Mesendoderm (in vitro differentiated cells): ENCODE measurements at regions not wholly inside any gene's neighbourhood (a gene's known extent, or its start where the extent isn't known, plus 50 kb on each side); places are given as distances from the start of the nearest gene placed in this dataset.
"Not testable (repeated sequence)": the region's sequence is repeated elsewhere in the genome, so short reads cannot be mapped to it uniquely, and the experiment has no call there.

ENCODE experiments used
- DNase-seq: peaks from one replicate; pipeline ENCODE4 v3.0.0; 2013
- H2AK5ac ChIP-seq: 2 replicates; pipeline ENCODE4 v1.6.1; 2013; ENCODE audit warnings: low read length, inconsistent platforms
- H2BK120ac ChIP-seq: 2 replicates; pipeline ENCODE4 v1.6.1; 2013; ENCODE audit warnings: low read depth, mild to moderate bottlenecking, low read length, moderate library complexity, mixed read lengths
- H2BK15ac ChIP-seq: replicated peaks from 2 replicates; pipeline ENCODE4 v1.6.1; 2013; ENCODE audit warnings: low read depth, mild to moderate bottlenecking, moderate library complexity
- H2BK5ac ChIP-seq: 2 replicates; pipeline ENCODE4 v1.6.1; 2013; ENCODE audit warnings: low read length, inconsistent platforms
- H3K18ac ChIP-seq: 2 replicates; pipeline ENCODE4 v1.6.1; 2013; ENCODE audit warnings: mild to moderate bottlenecking, low read length, mixed read lengths
- H3K23ac ChIP-seq: one replicate; pipeline ENCODE4 v1.6.1; 2013; ENCODE audit warnings: low read length
- H3K27ac ChIP-seq: 2 replicates; pipeline ENCODE4 v1.5.1; 2013; ENCODE audit warnings: low read depth, mild to moderate bottlenecking, inconsistent platforms, low read length, moderate library complexity
- H3K27me3 ChIP-seq: 2 replicates; pipeline ENCODE4 v1.6.1; 2013; ENCODE audit warnings: low read length, control low read depth, mild to moderate bottlenecking, inconsistent platforms; ENCODE audit not compliant: insufficient read depth, poor library complexity
- H3K36me3 ChIP-seq: 2 replicates; pipeline ENCODE4 v1.6.1; 2013; ENCODE audit warnings: low read length, inconsistent platforms; ENCODE audit not compliant: control insufficient read depth, insufficient read depth
- H3K4ac ChIP-seq: one replicate; pipeline ENCODE4 v1.6.1; 2013; ENCODE audit warnings: low read depth, mild to moderate bottlenecking, low read length, moderate library complexity
- H3K4me1 ChIP-seq: 2 replicates; pipeline ENCODE4 v1.6.1; 2013; ENCODE audit warnings: low read depth, low read length, inconsistent platforms; ENCODE audit not compliant: control insufficient read depth
- H3K4me2 ChIP-seq: 2 replicates; pipeline ENCODE4 v1.6.1; 2013; ENCODE audit warnings: low read length
- H3K4me3 ChIP-seq: 2 replicates; pipeline ENCODE4 v1.5.1; 2013; ENCODE audit warnings: mild to moderate bottlenecking, low read length
- H3K56ac ChIP-seq: one replicate; pipeline ENCODE4 v1.6.1; 2013; ENCODE audit warnings: low read length
- H3K79me1 ChIP-seq: 2 replicates; pipeline ENCODE4 v1.6.1; 2013; ENCODE audit warnings: low read length, inconsistent platforms
- H3K79me2 ChIP-seq: 2 replicates; pipeline ENCODE4 v1.6.1; 2013; ENCODE audit warnings: mild to moderate bottlenecking, low read length; ENCODE audit not compliant: control insufficient read depth, insufficient read depth
- H3K9ac ChIP-seq: 2 replicates; pipeline ENCODE4 v1.6.1; 2013; ENCODE audit warnings: low read length, inconsistent platforms
- H4K5ac ChIP-seq: one replicate; pipeline ENCODE4 v1.6.1; 2013; ENCODE audit warnings: low read length
- H4K8ac ChIP-seq: one replicate; pipeline ENCODE4 v1.6.1; 2013; ENCODE audit warnings: low read depth, mild to moderate bottlenecking, control low read depth, low read length, moderate library complexity
- WGBS: extraction: QIAGEN DNeasy Blood & Tissue Kit; methylation state at CpG from one replicate; pipeline ENCODE4 v1.1.7; 2013; ENCODE audit warnings: low lambda C conversion rate, missing lambda C conversion rate; ENCODE audit not compliant: insufficient coverage; ENCODE audit errors: extremely low coverage; 5-methylcytosine and 5-hydroxymethylcytosine counted together

- no peak for DNase-seq
- Histone ChIP-seq H2BK5ac (no peak overlapping the region), H4K5ac (no peak overlapping the region), H2AK5ac (no peak overlapping the region), H3K9ac (no peak overlapping the region), H3K79me1 (no peaks in the 10 kb centered on the region), H3K27me3 (no peaks in the 10 kb centered on the region), H3K4me3 (no peak overlapping the region), H2BK120ac (no peak overlapping the region), H3K4me1 (no peaks in the 10 kb centered on the region), H3K36me3 (no peaks in the 10 kb centered on the region), H3K18ac (no peak overlapping the region), H4K8ac (no peak overlapping the region), H3K4ac (no peak overlapping the region), H3K27ac (no peak overlapping the region), H3K4me2 (no peak overlapping the region), H3K79me2 (no peaks in the 10 kb centered on the region), H3K56ac (no peak overlapping the region), H3K23ac (no peak overlapping the region), H2BK15ac (no peak overlapping the region)
- WGBS: no CpG with 5 or more reads among the region's 4 CpGs
Measured at GRCh38 chr4:128623508-128624215, 185.8 kb upstream of the JADE1 start.

GRCh38 chr4:128620279-128620965 lies 189.1 kb upstream of the JADE1 start:
- not testable (repeated sequence) for H3K4me2 ChIP-seq, H2BK5ac ChIP-seq

DNA sequence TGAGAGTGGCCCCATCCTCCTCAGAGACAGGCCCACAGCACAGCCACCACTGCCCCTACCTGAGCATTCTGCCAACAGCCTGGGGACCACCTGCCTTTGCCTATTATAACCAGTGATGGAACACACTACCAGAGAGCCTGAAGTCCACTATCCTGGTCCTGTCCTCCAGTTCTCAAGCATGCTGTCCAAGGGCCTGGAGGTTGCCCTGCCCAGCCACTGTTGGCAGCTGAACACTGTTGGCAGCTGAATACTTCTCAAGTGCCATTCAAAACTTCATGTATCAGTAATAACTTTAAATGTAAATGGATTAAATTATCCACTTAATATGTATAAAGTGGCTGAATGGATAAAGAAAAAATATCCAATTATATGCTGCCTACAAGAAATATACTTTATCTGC lies 194.3 kb upstream of the JADE1 start:
- no peak overlapping the region for H3K4me2 ChIP-seq
- H2BK5ac ChIP-seq: no peak overlapping the region
- no peak overlapping the region for H3K23ac ChIP-seq

More at GRCh38 chr4:128620279-128620965, 189.1 kb upstream of the JADE1 start:
- not testable (repeated sequence) for H3K4me1 ChIP-seq, H2BK120ac ChIP-seq, H4K5ac ChIP-seq, H4K8ac ChIP-seq, H3K9ac ChIP-seq, H3K79me2 ChIP-seq, H3K79me1 ChIP-seq, H3K4ac ChIP-seq, H3K56ac ChIP-seq, H3K4me3 ChIP-seq, H3K36me3 ChIP-seq, DNase-seq, H3K18ac ChIP-seq, H3K23ac ChIP-seq, H2BK15ac ChIP-seq, H2AK5ac ChIP-seq, H3K27ac ChIP-seq, H3K27me3 ChIP-seq
- no CpG with 5 or more reads among the region's 7 CpGs for WGBS

DNA sequence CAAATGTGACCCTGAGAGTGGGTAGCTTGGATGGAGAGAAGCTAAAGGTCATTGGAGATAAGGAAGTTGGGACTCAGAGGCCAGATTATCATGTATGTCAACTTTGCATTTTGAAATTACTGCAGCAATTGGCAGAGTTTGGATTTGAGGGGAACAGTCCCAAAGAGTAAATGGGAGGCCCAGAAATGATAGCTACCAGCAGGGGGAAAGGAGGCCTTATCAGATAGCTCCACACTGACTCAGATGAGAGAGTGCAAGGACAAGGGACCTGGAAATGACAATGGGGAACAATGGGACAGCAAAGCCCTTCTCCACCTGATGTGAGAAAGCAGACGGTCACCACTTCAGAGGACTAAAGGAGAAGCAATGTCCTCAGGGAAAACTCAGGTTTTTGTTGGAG lies 201.5 kb upstream of the JADE1 start:
- Histone ChIP-seq H3K23ac (no peak overlapping the region), H2BK15ac (no peak overlapping the region), H2BK120ac (no peak overlapping the region), H3K9ac (no peak overlapping the region), H4K5ac (no peak overlapping the region), H3K27me3 (no peaks in the 10 kb centered on the region), H3K4me1 (peaks cover 2% of the 10 kb centered on the region), H3K79me2 (no peaks in the 10 kb centered on the region), H3K4ac (no peak overlapping the region), H3K18ac (no peak overlapping the region), H3K27ac (no peak overlapping the region), H3K79me1 (no peaks in the 10 kb centered on the region), H4K8ac (no peak overlapping the region), H2BK5ac (no peak overlapping the region), H3K56ac (no peak overlapping the region), H3K4me3 (no peak overlapping the region), H2AK5ac (no peak overlapping the region), H3K36me3 (no peaks in the 10 kb centered on the region), H3K4me2 (no peak overlapping the region)
- no CpG with 5 or more reads among the region's 1 CpG for WGBS
- peak; percentile 63 for DNase-seq

More for the DNA sequence above, 194.3 kb upstream of the JADE1 start:
- Histone ChIP-seq H3K56ac (no peak overlapping the region), H3K79me1 (no peaks in the 10 kb centered on the region), H3K9ac (no peak overlapping the region), H4K5ac (no peak overlapping the region), H2BK15ac (no peak overlapping the region), H3K4me1 (no peaks in the 10 kb centered on the region), H3K27ac (no peak overlapping the region), H3K4ac (no peak overlapping the region), H3K18ac (no peak overlapping the region), H3K4me3 (no peak overlapping the region), H3K27me3 (no peaks in the 10 kb centered on the region), H2AK5ac (no peak overlapping the region), H2BK120ac (no peak overlapping the region), H4K8ac (no peak overlapping the region), H3K79me2 (no peaks in the 10 kb centered on the region), H3K36me3 (no peaks in the 10 kb centered on the region)
- DNase-seq: no peak

- Histone ChIP-seq H2AK5ac (no peak overlapping the region), H3K4ac (no peak overlapping the region), H3K79me1 (no peaks in the 10 kb centered on the region), H3K36me3 (no peaks in the 10 kb centered on the region), H2BK120ac (no peak overlapping the region), H4K8ac (no peak overlapping the region), H3K4me1 (peaks cover 2% of the 10 kb centered on the region), H3K23ac (no peak overlapping the region), H3K56ac (no peak overlapping the region), H4K5ac (no peak overlapping the region), H3K18ac (no peak overlapping the region), H2BK15ac (no peak overlapping the region), H3K27me3 (no peaks in the 10 kb centered on the region), H3K4me2 (no peak overlapping the region), H3K9ac (no peak overlapping the region), H3K27ac (no peak overlapping the region), H3K79me2 (no peaks in the 10 kb centered on the region), H3K4me3 (no peak overlapping the region), H2BK5ac (no peak overlapping the region)
- no peak for DNase-seq
- WGBS: no CpG with 5 or more reads among the region's 1 CpG
Measured at GRCh38 chr4:128606173-128606572, 203.3 kb upstream of the JADE1 start.
